Ammon's horn (tissue), 1 donor: ENCODE measurements at regions not wholly inside any gene's neighbourhood (a gene's known extent, or its start where the extent isn't known, plus 50 kb on each side); places are given as distances from the start of the nearest gene placed in this dataset.

Source experiments
- DNase-seq: peaks from one replicate; pipeline ENCODE4 v3.0.0-alpha.2; 2016; ENCODE audit warnings: low spot score

DNA sequence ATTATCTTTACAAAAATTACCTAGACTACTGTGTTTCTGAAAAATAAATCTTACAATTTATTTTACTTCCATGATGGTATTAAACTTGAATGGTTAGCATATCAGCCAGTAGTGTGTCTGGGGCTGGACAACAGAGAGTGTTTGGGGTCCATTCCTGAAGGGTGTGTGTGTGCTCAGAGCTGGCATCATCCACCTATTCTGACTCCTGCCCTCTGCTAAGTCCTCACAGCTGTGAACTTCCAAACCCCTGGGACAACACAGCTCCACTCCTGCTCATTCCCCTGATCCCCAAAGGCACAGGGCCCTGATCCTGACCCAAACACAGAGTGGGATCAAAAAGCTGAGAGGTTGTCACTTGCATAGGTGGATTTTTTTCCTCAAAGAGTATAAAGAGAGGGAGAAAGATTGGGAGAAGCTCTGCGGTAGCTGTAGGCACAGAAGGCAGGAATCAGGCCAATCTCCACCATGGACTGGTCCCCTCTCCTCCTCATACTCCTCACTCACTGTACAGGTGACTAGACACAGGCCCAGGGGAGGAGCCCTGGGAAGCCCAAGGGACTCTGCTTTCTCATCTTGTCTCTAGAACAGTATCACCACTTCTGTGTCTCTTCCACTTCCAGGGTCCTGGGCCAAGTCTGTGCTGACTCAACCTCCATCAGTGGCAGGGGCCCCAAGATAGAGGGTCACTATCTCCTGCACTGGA is 55.7 kb upstream of the TOP3B start:
- DNase-seq = no peak

DNA sequence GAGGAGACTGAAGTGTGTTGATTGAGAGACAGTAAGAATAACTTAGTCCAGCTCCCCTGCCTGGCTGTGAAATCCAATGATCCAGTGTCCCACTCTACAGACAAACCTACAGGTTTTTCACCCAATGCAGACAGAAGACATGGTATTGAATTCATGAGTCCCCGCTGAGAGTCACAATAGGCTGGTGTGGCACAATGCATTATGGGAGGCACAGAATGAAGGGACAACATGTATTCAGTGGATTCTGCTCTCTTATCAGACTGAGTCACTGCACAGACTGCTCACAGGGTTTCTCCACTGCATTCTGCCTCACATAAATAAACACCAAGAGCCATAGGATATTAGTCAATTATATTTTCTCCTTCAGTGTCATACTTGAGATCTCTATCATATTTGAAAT is 55.2 kb upstream of the TOP3B start:
- DNase-seq = peak; percentile 9

DNA sequence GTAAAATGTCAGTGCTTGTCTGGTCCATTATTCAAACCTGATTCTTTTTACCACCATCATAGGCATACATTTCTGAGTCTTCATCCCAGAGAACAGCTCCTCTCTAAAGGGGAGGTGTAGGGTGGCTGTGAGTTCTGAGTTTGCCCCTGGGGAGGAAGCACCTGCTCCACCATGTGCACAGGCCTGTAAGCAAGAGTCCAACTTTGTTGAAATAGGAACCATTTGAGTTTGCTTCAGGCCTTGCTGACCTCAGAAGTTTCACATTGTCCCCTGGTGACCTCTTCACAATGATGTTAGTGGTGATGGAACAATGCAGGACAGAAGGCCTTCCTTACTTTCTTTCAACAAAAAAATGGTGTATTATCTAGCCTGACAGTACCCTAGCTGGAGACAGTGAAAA is 54.6 kb upstream of the TOP3B start:
- no peak for DNase-seq

DNA sequence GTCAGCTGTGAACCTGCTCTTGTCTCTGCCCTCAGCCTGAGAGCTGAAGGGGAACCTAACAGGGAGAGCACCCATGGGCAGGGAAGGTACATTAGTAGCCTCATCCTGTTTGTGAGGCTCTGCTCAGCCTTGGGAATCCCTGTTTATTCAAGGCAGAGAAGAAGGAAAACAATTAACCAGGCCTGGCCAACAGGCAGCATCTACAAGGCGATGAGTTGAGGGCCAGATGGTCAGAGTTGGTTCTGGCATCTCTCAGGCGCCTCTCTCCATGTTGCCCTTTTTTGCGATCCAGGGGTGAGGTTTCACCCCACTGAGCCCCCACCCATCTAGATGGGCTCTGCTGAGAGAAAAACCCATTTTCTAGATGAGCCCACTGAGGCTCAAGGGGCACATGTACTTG is 54.0 kb upstream of the TOP3B start:
- DNase-seq = no peak

DNA sequence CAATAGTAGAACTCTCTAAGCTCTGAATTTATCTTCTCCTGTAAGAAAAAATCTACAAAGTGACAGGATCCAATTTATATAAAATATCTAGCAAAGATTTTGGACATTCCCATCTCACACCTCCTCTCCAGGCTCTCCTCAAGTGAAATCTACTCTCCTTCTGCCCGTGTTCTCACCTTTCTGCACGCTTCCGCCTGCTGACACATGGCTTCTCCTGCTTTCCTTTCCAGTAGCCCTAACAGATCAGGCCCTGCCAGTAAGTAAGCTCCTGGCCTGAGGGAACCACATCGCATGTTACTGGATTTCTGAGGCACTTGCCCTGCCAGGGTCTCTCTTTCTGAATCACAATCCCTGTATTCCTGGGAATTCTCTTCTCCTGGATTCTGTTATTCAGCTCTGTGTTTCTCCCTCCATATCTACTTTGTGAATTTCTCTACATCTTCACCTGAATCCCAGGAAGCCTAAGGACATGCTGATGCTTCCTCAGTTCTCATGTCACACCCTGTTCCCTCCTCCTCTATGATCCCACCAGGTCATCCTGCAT is 53.3 kb upstream of the TOP3B start:
- no peak for DNase-seq

DNA sequence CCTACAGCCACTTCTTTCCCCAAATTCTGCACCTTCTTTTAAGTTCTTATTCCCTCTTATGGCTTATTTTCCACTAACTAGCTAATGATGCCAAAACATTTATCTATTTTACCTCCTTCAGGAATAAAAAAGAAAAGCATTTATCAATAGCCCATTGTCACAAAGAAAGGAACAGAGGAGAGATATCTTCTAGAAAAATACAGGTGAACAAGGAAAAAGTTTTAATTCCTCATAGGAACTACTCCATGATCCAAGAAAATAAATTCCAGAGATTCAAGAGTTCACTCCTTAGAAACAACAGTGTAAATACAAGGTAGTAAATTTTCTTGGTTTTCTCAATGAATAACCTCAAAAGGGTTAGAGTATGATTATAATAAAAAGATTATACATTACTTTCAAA is 52.6 kb upstream of the TOP3B start:
- no peak for DNase-seq

DNA sequence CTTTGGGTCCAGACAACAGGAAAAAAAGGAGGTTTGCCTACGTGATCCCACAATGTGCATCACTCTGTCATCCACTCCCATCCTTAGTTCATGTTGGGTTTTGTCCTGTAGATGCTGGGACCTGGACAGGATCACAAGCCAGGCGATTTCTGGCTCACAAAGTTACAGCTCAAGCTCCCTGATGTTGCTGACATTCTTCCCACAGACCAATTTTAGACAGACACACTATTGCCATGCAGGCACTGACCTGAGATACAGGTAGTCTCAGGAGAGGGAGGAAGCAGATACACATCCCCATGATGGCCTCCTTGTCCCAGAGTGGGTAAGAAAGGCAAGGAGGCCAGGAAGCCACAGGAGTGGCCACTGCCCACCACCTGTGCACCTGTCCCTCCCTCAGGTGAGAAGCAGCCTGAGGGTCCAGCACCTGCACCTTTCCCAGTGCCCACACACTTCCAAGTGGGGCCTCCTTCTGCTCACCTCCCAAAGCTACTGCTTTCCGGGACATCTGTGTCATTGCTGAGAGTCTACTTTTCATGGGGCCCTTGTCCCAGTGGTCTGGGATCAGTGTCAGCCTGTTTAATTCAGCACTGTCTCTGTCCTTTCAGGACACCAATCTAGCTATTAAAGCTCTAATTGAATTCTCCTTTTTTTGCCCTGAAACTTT is 52.0 kb upstream of the TOP3B start:
- no peak for DNase-seq

DNA sequence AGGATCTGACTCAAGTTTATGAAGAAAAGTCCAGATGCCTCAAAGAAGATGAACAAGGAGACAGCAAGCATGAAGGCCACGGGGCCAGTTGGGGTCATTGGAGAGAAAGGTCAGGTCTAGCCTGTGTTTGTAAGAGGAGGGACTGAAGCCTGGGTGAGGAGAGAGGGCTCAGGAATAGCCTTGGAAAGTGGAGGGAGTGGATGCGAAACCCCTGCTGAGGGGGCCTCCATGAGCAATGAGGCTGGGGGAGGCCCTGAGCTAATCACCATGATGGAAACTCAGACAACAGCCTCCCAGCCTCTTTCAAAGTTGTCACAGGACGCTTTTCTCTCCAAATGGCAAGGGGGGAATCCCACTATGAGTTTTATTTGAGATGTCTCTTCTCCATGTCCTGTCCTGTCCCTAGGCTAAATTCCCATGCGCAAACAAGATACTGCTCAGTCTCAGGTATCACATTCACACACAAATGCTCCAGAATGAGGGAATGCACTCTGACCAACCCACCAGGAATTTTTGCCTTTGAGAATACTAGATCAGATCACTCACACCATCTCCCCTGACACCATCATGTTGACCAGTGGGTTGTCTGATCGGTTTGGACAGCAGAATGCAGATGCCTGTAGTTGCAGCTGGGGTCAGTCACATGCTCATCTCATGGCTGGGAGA is 51.3 kb upstream of the TOP3B start:
- no peak for DNase-seq

DNA sequence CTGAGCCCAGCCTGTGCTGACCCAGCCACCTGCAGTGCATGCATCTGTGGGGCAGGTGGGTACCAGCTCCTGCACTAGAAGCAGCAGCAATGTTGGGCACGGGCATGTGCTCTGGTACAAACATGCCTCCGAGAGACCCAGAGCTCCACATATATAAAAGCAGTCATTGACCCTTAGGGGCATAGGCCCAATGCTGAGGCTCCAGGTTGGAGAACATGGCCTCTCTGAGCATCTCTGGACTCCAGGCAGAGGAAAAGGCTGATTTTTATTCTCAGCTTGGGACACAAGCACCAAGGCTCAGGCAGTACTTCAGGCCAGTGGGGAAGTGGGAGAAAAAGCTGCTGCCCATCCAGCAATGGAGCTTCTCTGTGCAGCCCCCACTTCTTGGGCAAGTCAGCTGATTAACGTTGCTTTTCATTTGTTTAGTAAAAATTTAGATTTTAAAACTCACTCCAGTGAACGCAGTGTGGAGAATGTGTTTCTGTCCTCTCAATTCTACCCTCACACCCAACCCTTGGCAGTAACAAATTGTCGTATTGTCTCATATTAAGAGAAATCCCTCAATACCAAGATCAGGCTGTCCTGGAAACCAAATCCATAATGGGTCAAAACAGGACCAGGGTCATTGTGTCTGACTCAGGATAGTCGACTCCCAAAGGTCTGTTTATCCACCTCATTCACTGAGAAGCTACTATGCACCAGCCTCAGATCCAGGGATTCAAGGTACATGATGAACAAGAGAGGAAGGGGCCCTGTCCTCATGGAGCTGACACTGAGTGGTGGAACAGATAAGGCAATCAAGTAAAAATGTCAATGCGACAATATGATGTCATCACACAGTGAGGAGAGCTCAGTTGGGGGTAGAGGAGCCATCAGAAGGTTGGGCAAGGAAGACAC is 50.6 kb upstream of the TOP3B start:
- no peak for DNase-seq

DNA sequence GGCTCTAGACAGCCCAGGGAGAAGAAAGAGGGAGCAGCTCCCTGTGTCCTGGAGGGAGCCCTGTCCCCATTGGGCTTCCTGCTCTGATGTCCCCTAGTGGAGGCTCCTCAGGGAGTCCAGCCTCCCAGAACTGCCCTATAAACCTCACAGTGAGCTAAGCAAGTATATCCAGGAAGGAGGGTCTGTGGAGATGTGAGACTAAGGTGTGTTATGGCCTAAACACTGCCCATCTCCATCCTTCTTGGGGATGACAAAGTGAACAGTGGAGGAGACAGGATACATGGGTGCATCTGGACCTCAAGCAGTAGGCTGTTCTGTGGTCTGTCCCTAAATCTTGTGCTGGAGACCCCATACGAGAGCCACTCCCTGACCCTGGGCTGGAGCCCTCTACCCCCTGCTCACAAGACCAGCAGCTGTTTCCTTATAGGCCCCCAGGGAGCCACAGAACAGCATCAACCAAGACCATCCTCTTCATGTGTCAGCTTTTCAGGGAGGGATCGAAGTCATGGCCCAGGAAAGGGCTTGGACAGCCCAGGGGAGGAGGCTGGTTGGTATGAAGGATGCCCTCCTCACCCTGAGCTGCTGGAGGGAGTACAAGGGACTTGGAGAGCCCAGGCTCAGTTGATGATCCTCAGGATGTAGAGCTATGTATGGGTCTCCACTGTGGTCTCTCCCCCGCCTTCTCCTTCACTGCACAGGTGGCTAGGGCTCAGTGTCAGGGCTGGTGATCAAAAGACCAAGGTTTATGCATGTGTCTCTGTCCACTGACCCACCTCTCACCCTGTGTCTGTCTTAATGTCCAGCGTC is 49.7 kb upstream of the TOP3B start:
- DNase-seq = no peak
